ENCODE measurements at regions not wholly inside any gene's neighbourhood (a gene's known extent, or its start where the extent isn't known, plus 50 kb on each side); places are given as distances from the start of the nearest gene placed in this dataset.

- H3T11ph ChIP-seq (ENCODE audit: low read length), result no peak overlapping the region
Observed at GRCh38 chr3:40921251-40921650, 278.1 kb upstream of the CTNNB1 start.

More at GRCh38 chr3:40921251-40921650, 278.1 kb upstream of the CTNNB1 start:
- no peak overlapping the region for H4K5ac ChIP-seq (ENCODE audit: insufficient read length, low read depth, low read length)
- H3K56ac ChIP-seq (ENCODE audit: insufficient read length, low read depth, low read length), result no peak overlapping the region
- peaks cover 8% of the 10 kb centered on the region; the same call in 1 of the 2 replicates for H3K4me1 ChIP-seq (ENCODE audit: insufficient read depth, low read length)
- H2AFZ ChIP-seq (ENCODE audit: low read length), result no peak overlapping the region
- H3K79me2 ChIP-seq (ENCODE audit: insufficient read depth, low read length), result no peaks in the 10 kb centered on the region
- H4K91ac ChIP-seq (ENCODE audit: insufficient read length, low read depth, low read length), result no peak overlapping the region
- H2BK15ac ChIP-seq (ENCODE audit: low read depth, low read length), result no peak overlapping the region
- H4K8ac ChIP-seq (replicated peaks; ENCODE audit: insufficient read length, low read depth, low read length), result no peak overlapping the region
- peaks cover 46 to 55% of the 10 kb centered on the region in 2 experiments for H3K4me1 Mint-ChIP-seq
- H3K9me3 Mint-ChIP-seq, result peaks cover 5 to 6% of the 10 kb centered on the region in 2 experiments
- H3K14ac ChIP-seq (ENCODE audit: insufficient read depth, low read length), result no peak overlapping the region
- no peak for TF ChIP-seq CTCF (conservative IDR thresholded peaks at IDR 0.05)
- no peak overlapping the region for H3K4me2 ChIP-seq (ENCODE audit: insufficient read depth, insufficient read length, low read length)
- H3K9ac ChIP-seq (ENCODE audit: extremely low read depth, insufficient read length, low read length), result no peak overlapping the region
- no peak overlapping the region for H3K23ac ChIP-seq (ENCODE audit: insufficient read length, low read depth, low read length)
- H2BK5ac ChIP-seq (ENCODE audit: insufficient read length, low read length), result no peak overlapping the region
- no peak overlapping the region for H2AK5ac ChIP-seq (ENCODE audit: insufficient read length, low read length)
- H3K27ac Mint-ChIP-seq, result no peak overlapping the region; a peak in 1 of 7 replicates
- no peaks in the 10 kb centered on the region for H3K79me1 ChIP-seq (ENCODE audit: insufficient read depth, low read depth, low read length, poor library complexity, severe bottlenecking)
- no peak overlapping the region for H2BK20ac ChIP-seq (ENCODE audit: low read depth, low read length, poor library complexity, severe bottlenecking)
- H3K4ac ChIP-seq (ENCODE audit: low read depth, low read length), result no peak overlapping the region
- no peaks in the 10 kb centered on the region for H3K27me3 ChIP-seq (ENCODE audit: insufficient read depth, low read length)
- H3K27ac ChIP-seq (ENCODE audit: insufficient read length, low read depth, low read length), result no peak overlapping the region
- H3K18ac ChIP-seq (ENCODE audit: insufficient read length, low read depth, low read length), result no peak overlapping the region
- H3K4me3 Mint-ChIP-seq, result no peak overlapping the region
- no CpG with 5 or more reads among the region's 3 CpGs for WGBS (ENCODE audit: extremely low coverage, insufficient read length, low lambda C conversion rate)
- H3K36me3 Mint-ChIP-seq (ENCODE audit: insufficient read depth in 1 of 3, low read depth in 3 of 3), result peaks cover 6 to 7% (median 6%) of the 10 kb centered on the region in 3 experiments
- no peak for DNase-seq
- H3K27me3 Mint-ChIP-seq (ENCODE audit: low read depth), result no peaks in the 10 kb centered on the region
- no peaks in the 10 kb centered on the region for H3K23me2 ChIP-seq (ENCODE audit: insufficient read length, low read depth, low read length, poor library complexity, severe bottlenecking)
- no peak overlapping the region for H2BK120ac ChIP-seq (ENCODE audit: low read depth, low read length, poor library complexity, severe bottlenecking)
- no peaks in the 10 kb centered on the region for H4K20me1 ChIP-seq (ENCODE audit: control insufficient read depth, insufficient read depth, insufficient read length)
- no peak overlapping the region for H2BK12ac ChIP-seq (ENCODE audit: insufficient read length, low read depth, low read length)
- no peaks in the 10 kb centered on the region for H3K9me3 ChIP-seq (ENCODE audit: control insufficient read depth, low read depth, low read length)

Measured in H9 (cell line).